Ovary (tissue), 7 donors: ENCODE measurements at regions not wholly inside any gene's neighbourhood (a gene's known extent, or its start where the extent isn't known, plus 50 kb on each side); places are given as distances from the start of the nearest gene placed in this dataset.

ENCODE experiments used
- DNase-seq, 5 donors: peaks; one replicate each; pipeline ENCODE4 v3.0.0-alpha.2; 2019 to 2020
- H3K27ac ChIP-seq, 2 donors: fragments of 200-600 bp; one replicate each; pipeline versions ENCODE4 v1.5.1 to v1.8.0; 2019 to 2022
- H3K27me3 ChIP-seq: fragments of 200-600 bp; one replicate; pipeline ENCODE4 v1.8.0; 2022
- H3K36me3 ChIP-seq: fragments of 200-600 bp; sonication (generic); one replicate; pipeline ENCODE4 v1.5.1; 2019
- H3K4me1 ChIP-seq: one replicate; pipeline ENCODE4 v1.8.1; 2013; ENCODE audit warnings: mild to moderate bottlenecking, moderate library complexity; ENCODE audit not compliant: insufficient read depth
- H3K4me3 ChIP-seq: fragments of 200-600 bp; sonication (generic); one replicate; pipeline ENCODE4 v1.5.1; 2017
- H3K9me3 ChIP-seq, 2 donors: fragments of 200-600 bp in 1 of 2; sonication (generic) in 1 of 2; one replicate each; pipeline versions ENCODE4 v1.5.1 to v1.8.1; 2013 to 2019; ENCODE audit warnings: mild to moderate bottlenecking in 1 of 2, moderate library complexity in 1 of 2
- EP300 ChIP-seq: sonication (generic); formaldehyde crosslinking; IDR thresholded peaks from one replicate; pipeline ENCODE4 v1.6.1; 2017; ENCODE audit warnings: antibody characterized with exemption
- POLR2A ChIP-seq: fragments of 450-650 bp; IDR thresholded peaks from one replicate; pipeline ENCODE4 v1.6.1; 2017; ENCODE audit warnings: antibody characterized with exemption, mild to moderate bottlenecking, moderate library complexity
- WGBS, 3 donors: extraction: QIAGEN DNeasy Blood & Tissue Kit in 1 of 3; methylation state at CpG; one replicate each; pipeline versions ENCODE4 v1.1.5 to v1.1.7; 2013 to 2017; 5-methylcytosine and 5-hydroxymethylcytosine counted together
- intact Hi-C, 4 donors: fragments of 100-400 bp; cut with DNase I; formaldehyde crosslinking; loops; one replicate each; pipeline versions ENCODE4 v1.11.0 to v1.15.1; 2022 to 2023
- TF ChIP-seq, protein P1 (sequence below), 3 donors: fragments of 450-650 bp in 2 of 3; fragments of 200-600 bp in 1 of 3; IDR thresholded peaks; one replicate each; pipeline versions ENCODE4 v1.5.1 to v1.8.0; 2016 to 2022; ENCODE audit warnings: antibody characterized with exemption in 3 of 3, mild to moderate bottlenecking in 1 of 3
- donor health status: DM: no; HTN: no; CAD: no; lungs with moderate emphysema.
- donor health status: DM: no; HTN: no; CAD: no.
- donor health status: Bipolar disorder and iron deficiency.
- donor health status: DM: no; HTN: no; CAD: no.
- donor health status: DM: yes; HTN: yes; CAD: no.

DNA sequence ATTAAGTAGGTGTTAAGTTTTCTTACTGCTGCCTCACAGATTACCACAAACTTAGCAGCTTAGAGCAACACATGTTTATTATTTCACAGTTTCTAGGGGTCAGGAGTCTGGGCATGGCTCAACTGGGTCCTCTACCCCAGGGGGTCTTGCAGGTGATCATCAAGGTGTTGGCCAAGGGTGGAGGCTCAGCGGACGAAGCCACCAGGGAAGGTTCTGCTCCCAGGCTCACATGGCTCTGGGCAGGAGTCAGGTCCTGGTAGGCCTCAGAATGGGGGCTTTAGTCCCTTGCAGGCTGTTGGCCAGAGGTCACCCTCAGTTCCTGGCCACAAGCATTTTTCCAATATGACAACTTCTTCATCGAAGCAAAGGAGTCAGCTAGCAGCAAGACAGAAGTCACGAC, 362.5 kb downstream of the PREX1 start:
- WGBS, 3 donors = 94 to 98% (median 95%) methylated on average over 4 of the region's 4 CpGs
- intact Hi-C loops = no loop called here
- Histone ChIP-seq H3K27ac (no peak overlapping the region), H3K36me3 (no peaks in the 10 kb centered on the region), H3K4me3 (no peak overlapping the region), H3K9me3 (no peaks in the 10 kb centered on the region), H3K27me3 (no peaks in the 10 kb centered on the region), H3K4me1 (no peaks in the 10 kb centered on the region)
- no peak for TF ChIP-seq POLR2A
- no peak for TF ChIP-seq EP300
- TF ChIP-seq, protein P1, sequence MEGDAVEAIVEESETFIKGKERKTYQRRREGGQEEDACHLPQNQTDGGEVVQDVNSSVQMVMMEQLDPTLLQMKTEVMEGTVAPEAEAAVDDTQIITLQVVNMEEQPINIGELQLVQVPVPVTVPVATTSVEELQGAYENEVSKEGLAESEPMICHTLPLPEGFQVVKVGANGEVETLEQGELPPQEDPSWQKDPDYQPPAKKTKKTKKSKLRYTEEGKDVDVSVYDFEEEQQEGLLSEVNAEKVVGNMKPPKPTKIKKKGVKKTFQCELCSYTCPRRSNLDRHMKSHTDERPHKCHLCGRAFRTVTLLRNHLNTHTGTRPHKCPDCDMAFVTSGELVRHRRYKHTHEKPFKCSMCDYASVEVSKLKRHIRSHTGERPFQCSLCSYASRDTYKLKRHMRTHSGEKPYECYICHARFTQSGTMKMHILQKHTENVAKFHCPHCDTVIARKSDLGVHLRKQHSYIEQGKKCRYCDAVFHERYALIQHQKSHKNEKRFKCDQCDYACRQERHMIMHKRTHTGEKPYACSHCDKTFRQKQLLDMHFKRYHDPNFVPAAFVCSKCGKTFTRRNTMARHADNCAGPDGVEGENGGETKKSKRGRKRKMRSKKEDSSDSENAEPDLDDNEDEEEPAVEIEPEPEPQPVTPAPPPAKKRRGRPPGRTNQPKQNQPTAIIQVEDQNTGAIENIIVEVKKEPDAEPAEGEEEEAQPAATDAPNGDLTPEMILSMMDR (IDR thresholded peaks at IDR 0.05) = no peak
- no peak for DNase-seq

DNA sequence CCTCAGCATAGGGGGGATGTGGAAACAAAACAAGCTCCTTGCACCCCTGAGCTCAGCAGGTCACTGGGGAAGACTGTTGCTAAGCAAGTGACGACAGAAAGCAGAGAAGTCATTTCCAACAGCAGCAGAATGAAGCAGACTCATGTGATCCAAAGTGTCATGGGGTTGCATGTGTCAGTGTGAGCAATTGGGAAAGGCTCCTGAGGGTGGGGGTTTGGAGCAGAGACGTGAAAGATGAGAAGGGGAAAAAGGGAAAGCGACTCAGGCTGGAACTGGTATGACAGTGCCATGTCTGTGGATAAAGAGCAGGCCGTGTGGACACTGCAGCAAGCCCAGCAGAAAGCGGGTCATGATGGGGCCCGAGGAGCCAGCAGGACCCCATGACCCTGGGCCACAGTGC, 363.9 kb downstream of the PREX1 start:
- no peaks in the 10 kb centered on the region for H3K27me3 ChIP-seq
- intact Hi-C loops = no loop called here
- whole genome bisulfite sequencing, 3 donors = 67 to 79% (median 77%) methylated on average over 6 of the region's 6 CpGs

DNA sequence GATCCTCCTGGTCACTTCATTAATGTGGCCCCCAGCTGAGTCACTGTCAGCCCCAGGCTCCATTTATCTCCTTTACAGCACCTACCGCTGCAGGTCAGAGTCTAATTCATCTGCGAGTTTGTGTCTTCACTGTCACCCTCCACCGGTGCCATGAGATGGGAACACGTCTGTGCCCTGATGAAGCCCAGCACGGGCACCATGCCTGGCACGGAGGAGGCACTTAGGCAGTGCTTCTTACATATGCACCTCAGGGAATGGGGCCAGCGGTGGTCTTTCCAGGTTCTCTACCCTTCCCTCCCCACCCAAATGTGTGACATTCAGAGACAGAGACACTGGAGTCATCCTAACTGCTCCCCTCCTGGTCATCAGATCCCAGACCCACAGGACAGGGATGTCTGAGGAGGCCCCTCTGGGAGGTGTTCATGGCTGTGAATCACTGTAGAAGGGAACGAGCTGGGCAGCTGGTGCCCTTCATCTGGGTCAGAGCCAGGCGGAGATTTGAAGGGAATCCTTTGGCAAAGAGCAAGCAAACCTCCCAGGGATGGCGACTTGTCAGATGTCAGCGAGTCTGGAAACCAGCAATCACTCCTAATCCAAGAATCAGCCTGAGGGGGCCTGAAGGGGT, 364.6 kb downstream of the PREX1 start:
- Histone ChIP-seq H3K36me3 (no peaks in the 10 kb centered on the region), H3K27ac (no peak overlapping the region), H3K9me3 (no peaks in the 10 kb centered on the region), H3K4me1 (no peaks in the 10 kb centered on the region), H3K4me3 (no peak overlapping the region), H3K27me3 (no peaks in the 10 kb centered on the region)
- DNase-seq = no peak
- intact Hi-C loops = no loop called here
- TF ChIP-seq EP300 = no peak
- TF ChIP-seq POLR2A = no peak
- TF ChIP-seq, protein P1 (IDR thresholded peaks at IDR 0.05) = no peak
- 77 to 84% (median 80%) methylated on average over 11 of the region's 11 CpGs for WGBS, 3 donors

More for the DNA sequence above, 363.9 kb downstream of the PREX1 start:
- Histone ChIP-seq H3K36me3 (no peaks in the 10 kb centered on the region), H3K4me3 (no peak overlapping the region), H3K4me1 (no peaks in the 10 kb centered on the region), H3K27ac (no peak overlapping the region), H3K9me3 (no peaks in the 10 kb centered on the region)
- TF ChIP-seq EP300 (no peak), POLR2A (no peak)
- TF ChIP-seq, protein P1 (IDR thresholded peaks at IDR 0.05) = no peak
- no peak for DNase-seq

DNA sequence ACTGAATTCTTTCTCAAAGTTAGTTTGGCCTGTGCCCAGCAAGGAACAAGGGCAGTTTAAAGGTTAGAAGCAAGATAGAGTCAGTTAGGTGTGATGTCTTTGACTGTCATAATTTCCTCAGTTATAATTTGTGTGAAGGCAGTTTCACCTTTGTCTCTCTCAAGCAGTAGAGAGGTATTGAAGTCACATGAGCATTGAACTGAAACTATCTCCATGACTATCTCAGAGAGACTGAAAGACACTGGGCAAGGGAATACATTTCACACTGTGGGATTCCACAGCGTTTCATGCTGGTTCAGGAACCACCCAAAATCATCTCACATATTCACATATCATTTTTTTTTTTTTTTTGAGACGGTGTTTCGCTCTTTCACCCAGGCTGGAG, 366.1 kb downstream of the PREX1 start:
- no peaks in the 10 kb centered on the region for H3K27me3 ChIP-seq
- H3K27ac ChIP-seq = no peak overlapping the region
- WGBS, 3 donors = 76 to 87% (median 86%) methylated on average over 3 of the region's 3 CpGs
- no peak for DNase-seq
- no peaks in the 10 kb centered on the region for H3K36me3 ChIP-seq
- H3K4me3 ChIP-seq = no peak overlapping the region
- H3K9me3 ChIP-seq = no peaks in the 10 kb centered on the region
- TF ChIP-seq POLR2A (no peak), EP300 (no peak)
- TF ChIP-seq, protein P1 (IDR thresholded peaks at IDR 0.05) = no peak
- intact Hi-C loops = no loop called here
- H3K4me1 ChIP-seq = no peaks in the 10 kb centered on the region
